Right lobe of liver (tissue), 6 donors: ENCODE measurements at regions not wholly inside any gene's neighbourhood (a gene's known extent, or its start where the extent isn't known, plus 50 kb on each side); places are given as distances from the start of the nearest gene placed in this dataset.
"Not testable (repeated sequence)": the region's sequence is repeated elsewhere in the genome, so short reads cannot be mapped to it uniquely, and the experiment has no call there.

Experiments used
- ATAC-seq, 4 donors: fragments of 200-7000 bp; cut with Tn5 transposase; one replicate each; pipeline ENCODE4 v1.9.1; 2020; ENCODE audit warnings: mild to moderate bottlenecking in 4 of 4, moderate library complexity in 4 of 4
- DNase-seq, 3 donors: peaks; one replicate each; pipeline ENCODE4 v3.0.0-alpha.2; 2020
- H3K27ac ChIP-seq, 3 donors: fragments of 200-600 bp; one replicate each; pipeline ENCODE4 v1.8.0; 2022
- H3K27me3 ChIP-seq, 2 donors: fragments of 200-600 bp; one replicate each; pipeline ENCODE4 v1.8.0; 2022
- H3K36me3 ChIP-seq, 4 donors: fragments of 200-600 bp; sonication (generic) in 1 of 4; one replicate each; pipeline versions ENCODE4 v1.5.1 to v1.8.0; 2017 to 2022; ENCODE audit warnings: control low read depth in 1 of 4
- H3K4me1 ChIP-seq, 4 donors: fragments of 200-600 bp; sonication (generic) in 1 of 4; one replicate each; pipeline versions ENCODE4 v1.5.1 to v1.8.0; 2017 to 2022; ENCODE audit warnings: control low read depth in 1 of 4
- H3K4me3 ChIP-seq, 3 donors: fragments of 200-600 bp; one replicate each; pipeline ENCODE4 v1.8.0; 2022
- H3K9me3 ChIP-seq, 4 donors: fragments of 200-600 bp; sonication (generic) in 1 of 4; one replicate each; pipeline versions ENCODE4 v1.5.1 to v1.8.0; 2017 to 2022; ENCODE audit warnings: control low read depth in 1 of 4
- CTCF ChIP-seq, 4 donors: fragments of 200-600 bp in 3 of 4; fragments of 450-650 bp in 1 of 4; IDR thresholded peaks; one replicate each; pipeline versions ENCODE4 v1.5.1 to v1.8.0; 2016 to 2022; ENCODE audit warnings: antibody characterized with exemption in 4 of 4, mild to moderate bottlenecking in 2 of 4
- POLR2A ChIP-seq: fragments of 450-650 bp; IDR thresholded peaks from one replicate; pipeline ENCODE4 v1.6.1; 2017; ENCODE audit warnings: antibody characterized with exemption, mild to moderate bottlenecking
- WGBS: methylation state at CpG from one replicate; pipeline ENCODE4 v1.1.6; 2018; ENCODE audit warnings: low coverage, low lambda C conversion rate; ENCODE audit not compliant: insufficient coverage; ENCODE audit errors: missing lambda C conversion rate; 5-methylcytosine and 5-hydroxymethylcytosine counted together
- intact Hi-C, 2 donors: fragments of 100-400 bp; cut with DNase I; formaldehyde crosslinking; loops; one replicate each; pipeline versions ENCODE4 v1.11.2 to v1.14.1; 2022
- donor health status: DM: no; HTN: yes; CAD: no.
- donor health status: DM: no; HTN: no; CAD: no.
- donor health status: DM: no; HTN: no; CAD: no.
- donor health status: DM: no; HTN: yes; CAD: no.
- donor health status: DM: no; HTN: yes; CAD: no.

DNA sequence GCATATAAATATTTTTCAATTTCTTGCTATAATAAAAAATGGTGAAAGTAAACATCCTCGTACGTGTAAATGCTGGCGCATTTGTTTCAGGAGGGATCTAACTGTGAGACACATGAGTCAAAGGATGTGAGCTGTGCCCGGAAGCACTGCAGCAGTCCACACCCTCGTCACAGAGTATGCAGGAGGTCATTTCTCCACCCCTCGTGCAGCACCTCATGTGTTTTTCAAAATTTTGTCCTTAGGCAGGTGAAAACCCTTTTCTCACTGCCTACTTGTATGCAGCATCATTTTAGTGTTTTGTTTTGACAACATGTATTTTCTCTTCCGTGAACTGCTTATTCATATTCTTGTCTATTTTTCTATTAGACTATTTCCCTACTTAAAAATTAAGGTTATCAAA is 162.7 kb downstream of the AVL9 start:
- intact Hi-C loops = no loop called here
- no peak overlapping the region for H3K27ac ChIP-seq
- no peak for TF ChIP-seq POLR2A
- no peak for TF ChIP-seq CTCF (IDR thresholded peaks at IDR 0.05)
- H3K9me3 ChIP-seq = no peaks in the 10 kb centered on the region
- DNase-seq (no peak), ATAC-seq (no peak)
- H3K4me1 ChIP-seq = no peaks in the 10 kb centered on the region
- H3K36me3 ChIP-seq = no peaks in the 10 kb centered on the region
- H3K4me3 ChIP-seq = no peak overlapping the region
- no peaks in the 10 kb centered on the region for H3K27me3 ChIP-seq
- 62% methylated on average over 7 of the region's 7 CpGs for WGBS

- H3K4me3 ChIP-seq, H3K4me1 ChIP-seq, H3K27me3 ChIP-seq, DNase-seq, H3K27ac ChIP-seq, ATAC-seq, H3K36me3 ChIP-seq, intact Hi-C loops, H3K9me3 ChIP-seq: not testable (repeated sequence)
- 100% methylated on average over 1 of the region's 1 CpG for WGBS
These were observed 159.3 kb downstream of the AVL9 start for GRCh38 chr7:32654549-32654948.

DNA sequence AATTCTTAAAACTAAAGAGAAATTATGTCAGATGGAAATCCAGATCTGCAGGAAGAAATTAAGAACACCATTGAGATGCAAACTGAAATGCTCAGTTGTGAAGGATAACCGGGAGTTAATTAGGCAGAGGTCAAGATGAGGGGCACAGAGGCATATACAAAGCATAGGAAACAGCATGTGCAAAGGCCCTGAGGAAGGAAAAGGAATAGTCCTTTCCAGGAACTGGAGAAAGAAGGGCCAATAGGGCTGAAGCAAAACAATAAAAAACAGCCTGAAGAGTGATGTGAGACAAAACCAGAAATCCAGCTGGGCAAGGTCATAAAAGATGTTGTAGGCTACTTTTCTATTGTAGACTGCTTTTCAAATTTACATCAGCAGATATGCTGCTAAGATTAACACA is 155.1 kb downstream of the AVL9 start:
- ATAC-seq, H3K27ac ChIP-seq, H3K4me3 ChIP-seq, intact Hi-C loops, H3K4me1 ChIP-seq, DNase-seq, H3K27me3 ChIP-seq, H3K36me3 ChIP-seq, H3K9me3 ChIP-seq: not testable (repeated sequence)
- WGBS = 100% methylated on average over 1 of the region's 1 CpG

DNA sequence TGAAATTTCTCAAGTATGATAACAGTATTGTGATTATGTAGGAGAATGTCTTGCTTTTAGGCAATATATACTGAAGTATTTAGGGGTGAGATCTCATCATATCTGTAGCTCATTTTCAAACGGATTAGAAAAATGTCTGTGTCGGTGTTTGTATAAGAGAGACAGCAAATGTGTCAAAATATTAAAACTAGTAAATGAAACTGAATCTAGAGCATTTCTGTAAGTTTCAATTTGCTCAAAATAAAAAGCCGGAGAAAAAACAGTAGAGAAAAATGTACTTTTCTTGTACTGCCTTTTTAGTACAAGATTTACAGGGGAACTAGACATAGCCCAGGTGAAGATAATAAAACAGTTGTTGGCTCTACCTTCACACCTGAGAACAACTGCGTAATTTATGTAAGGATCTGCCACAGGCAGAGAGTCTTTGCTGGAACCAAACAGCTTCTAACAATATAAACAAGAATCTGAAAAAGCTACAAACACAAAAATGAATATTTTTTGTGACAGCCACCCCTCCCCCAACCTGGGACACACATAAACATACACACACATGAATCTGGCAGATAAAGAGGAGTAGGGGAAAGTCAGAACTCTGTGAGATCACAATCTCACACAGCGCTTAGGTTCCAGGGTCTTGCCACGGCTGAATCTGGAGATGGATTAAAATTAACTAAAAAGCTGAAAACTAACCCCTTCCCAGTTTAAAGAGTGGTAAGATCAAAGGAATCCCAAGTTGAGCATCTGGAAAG is 153.3 kb downstream of the AVL9 start:
- H3K4me3 ChIP-seq = no peak overlapping the region
- no peak overlapping the region for H3K27ac ChIP-seq
- H3K36me3 ChIP-seq = no peaks in the 10 kb centered on the region
- H3K9me3 ChIP-seq = no peaks in the 10 kb centered on the region
- ATAC-seq (no peak), DNase-seq (no peak)
- WGBS = 98% methylated on average over 6 of the region's 6 CpGs
- TF ChIP-seq CTCF (IDR thresholded peaks at IDR 0.05) (no peak), POLR2A (no peak)
- intact Hi-C loops = no loop called here
- no peaks in the 10 kb centered on the region for H3K4me1 ChIP-seq
- H3K27me3 ChIP-seq = no peaks in the 10 kb centered on the region

GRCh38 chr7:32645255-32645654 is 150.0 kb downstream of the AVL9 start:
- 80% methylated on average over 2 of the region's 2 CpGs for WGBS
- H3K27me3 ChIP-seq, H3K27ac ChIP-seq, H3K9me3 ChIP-seq, DNase-seq, H3K4me1 ChIP-seq, ATAC-seq, H3K36me3 ChIP-seq, H3K4me3 ChIP-seq, intact Hi-C loops: not testable (repeated sequence)

GRCh38 chr7:32643194-32643593 is 147.9 kb downstream of the AVL9 start:
- 86% methylated on average over 3 of the region's 5 CpGs for WGBS
- no peak for TF ChIP-seq CTCF (IDR thresholded peaks at IDR 0.05)
- TF ChIP-seq POLR2A = no peak

More at GRCh38 chr7:32643194-32643593, 147.9 kb downstream of the AVL9 start:
- Histone ChIP-seq H3K4me1 (no peaks in the 10 kb centered on the region), H3K9me3 (no peaks in the 10 kb centered on the region), H3K4me3 (no peak overlapping the region), H3K27me3 (no peaks in the 10 kb centered on the region), H3K27ac (no peak overlapping the region), H3K36me3 (no peaks in the 10 kb centered on the region)
- intact Hi-C loops = no loop called here
- ATAC-seq (no peak), DNase-seq (no peak)
